ENCODE measurements at regions not wholly inside any gene's neighbourhood (a gene's known extent, or its start where the extent isn't known, plus 50 kb on each side); places are given as distances from the start of the nearest gene placed in this dataset.

DNA sequence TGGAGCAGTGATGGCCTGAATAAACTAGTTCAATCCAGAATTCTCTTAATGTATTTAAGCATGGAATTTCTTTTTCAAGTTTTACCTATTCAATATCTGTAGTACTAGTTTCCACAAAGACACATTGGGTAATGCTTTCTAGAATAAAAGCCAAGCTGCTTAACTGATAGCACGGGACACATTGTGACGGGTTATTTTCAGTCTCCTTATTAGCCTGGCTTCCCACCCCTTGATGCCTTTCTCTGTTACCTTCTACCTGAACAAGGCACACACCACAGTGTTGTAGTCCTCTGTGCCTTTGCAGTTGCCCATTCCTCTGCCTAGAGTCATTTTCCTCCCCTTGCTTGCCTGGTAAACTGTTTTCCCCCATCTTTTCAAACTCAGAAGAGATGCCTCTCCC is 139.1 kb downstream of the HDGFL1 start:
- H3K9me3 Mint-ChIP-seq: no peaks in the 10 kb centered on the region
- H3K27ac Mint-ChIP-seq: no peak overlapping the region
- H3K36me3 Mint-ChIP-seq (ENCODE audit: low read depth): no peaks in the 10 kb centered on the region
- TF ChIP-seq, protein P1, sequence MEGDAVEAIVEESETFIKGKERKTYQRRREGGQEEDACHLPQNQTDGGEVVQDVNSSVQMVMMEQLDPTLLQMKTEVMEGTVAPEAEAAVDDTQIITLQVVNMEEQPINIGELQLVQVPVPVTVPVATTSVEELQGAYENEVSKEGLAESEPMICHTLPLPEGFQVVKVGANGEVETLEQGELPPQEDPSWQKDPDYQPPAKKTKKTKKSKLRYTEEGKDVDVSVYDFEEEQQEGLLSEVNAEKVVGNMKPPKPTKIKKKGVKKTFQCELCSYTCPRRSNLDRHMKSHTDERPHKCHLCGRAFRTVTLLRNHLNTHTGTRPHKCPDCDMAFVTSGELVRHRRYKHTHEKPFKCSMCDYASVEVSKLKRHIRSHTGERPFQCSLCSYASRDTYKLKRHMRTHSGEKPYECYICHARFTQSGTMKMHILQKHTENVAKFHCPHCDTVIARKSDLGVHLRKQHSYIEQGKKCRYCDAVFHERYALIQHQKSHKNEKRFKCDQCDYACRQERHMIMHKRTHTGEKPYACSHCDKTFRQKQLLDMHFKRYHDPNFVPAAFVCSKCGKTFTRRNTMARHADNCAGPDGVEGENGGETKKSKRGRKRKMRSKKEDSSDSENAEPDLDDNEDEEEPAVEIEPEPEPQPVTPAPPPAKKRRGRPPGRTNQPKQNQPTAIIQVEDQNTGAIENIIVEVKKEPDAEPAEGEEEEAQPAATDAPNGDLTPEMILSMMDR (IDR thresholded peaks at IDR 0.05): no peak
- DNase-seq: no peak
- H3K4me1 Mint-ChIP-seq: peaks cover 43% of the 10 kb centered on the region
- H3K27me3 Mint-ChIP-seq (ENCODE audit: low read depth, poor library complexity): no peaks in the 10 kb centered on the region
- H3K4me3 Mint-ChIP-seq: no peak overlapping the region

DNA sequence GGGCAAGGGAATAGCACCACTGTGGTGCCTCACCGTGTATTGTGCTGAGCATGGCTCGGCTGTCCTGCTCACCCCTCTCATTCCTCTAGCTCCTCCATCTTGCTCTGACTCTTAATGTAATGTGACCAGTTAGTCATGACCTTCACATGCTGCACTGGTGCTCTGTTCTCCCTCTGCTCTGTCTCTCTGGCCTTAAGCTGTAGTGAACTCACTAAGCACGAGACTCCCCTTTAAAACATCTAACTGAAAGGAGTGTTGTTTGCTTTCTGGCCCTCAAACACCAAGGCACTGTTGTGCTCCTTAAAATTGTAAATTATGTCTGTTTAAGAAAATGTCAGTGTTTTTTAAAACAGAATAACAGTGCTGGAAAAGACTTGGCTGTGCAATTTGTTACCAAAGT is 140.4 kb downstream of the HDGFL1 start:
- H3K9me3 Mint-ChIP-seq: no peaks in the 10 kb centered on the region
- H3K4me1 Mint-ChIP-seq: peaks cover 38% of the 10 kb centered on the region
- no peaks in the 10 kb centered on the region for H3K36me3 Mint-ChIP-seq (ENCODE audit: low read depth)
- TF ChIP-seq, protein P1 (IDR thresholded peaks at IDR 0.05): no peak
- no peak overlapping the region for H3K4me3 Mint-ChIP-seq
- H3K27ac Mint-ChIP-seq: peak overlapping the region; percentile 17
- DNase-seq: no peak
- no peaks in the 10 kb centered on the region for H3K27me3 Mint-ChIP-seq (ENCODE audit: low read depth, poor library complexity)

DNA sequence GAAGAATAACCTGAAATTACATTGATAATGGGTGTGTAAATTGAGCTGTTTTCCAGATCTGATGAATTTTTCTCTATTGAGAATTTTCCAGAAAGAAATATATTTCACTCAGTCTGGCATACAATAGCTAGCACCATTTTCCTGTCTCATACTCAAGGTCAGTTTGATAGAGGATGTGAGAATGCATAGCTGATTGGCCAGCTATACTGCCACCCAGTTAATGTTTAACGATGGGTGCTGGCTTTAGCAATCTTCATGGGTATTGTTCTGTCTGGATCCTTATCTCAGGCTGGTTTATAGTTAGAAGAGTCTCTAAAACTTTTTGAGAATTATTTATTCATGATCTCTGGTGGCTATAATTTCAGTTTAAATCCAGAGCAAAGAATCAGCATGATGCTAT is 147.4 kb downstream of the HDGFL1 start:
- Mint-ChIP-seq H3K36me3 (ENCODE audit: low read depth) (peaks cover 5% of the 10 kb centered on the region), H3K4me3 (no peak overlapping the region), H3K4me1 (peaks cover 28% of the 10 kb centered on the region), H3K27me3 (ENCODE audit: low read depth, poor library complexity) (no peaks in the 10 kb centered on the region), H3K9me3 (peaks cover 6% of the 10 kb centered on the region), H3K27ac (no peak overlapping the region)
- TF ChIP-seq, protein P1 (IDR thresholded peaks at IDR 0.05): no peak
- DNase-seq: no peak

DNA sequence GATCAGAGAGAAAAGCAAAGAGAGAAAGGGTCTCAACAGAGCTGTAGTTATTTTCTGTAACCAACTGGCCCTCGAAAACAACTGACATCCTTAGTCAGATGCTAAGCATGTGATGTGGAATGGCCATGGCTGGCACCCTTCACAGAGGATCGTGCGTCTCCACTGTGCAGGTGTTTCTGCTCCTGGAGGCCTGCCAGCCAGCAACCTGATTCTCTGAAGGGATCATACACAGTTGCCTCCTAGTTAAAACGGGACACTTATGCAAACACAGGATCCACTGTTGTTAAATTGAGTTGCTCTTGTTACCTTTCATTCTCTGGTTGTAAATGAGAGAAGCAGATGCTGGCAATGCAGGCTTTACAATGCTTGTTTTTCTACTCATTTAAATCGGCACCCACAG is 148.5 kb downstream of the HDGFL1 start:
- no peak overlapping the region for H3K4me3 Mint-ChIP-seq
- H3K27me3 Mint-ChIP-seq (ENCODE audit: low read depth, poor library complexity): no peaks in the 10 kb centered on the region
- peaks cover 16% of the 10 kb centered on the region for H3K9me3 Mint-ChIP-seq
- TF ChIP-seq, protein P1 (IDR thresholded peaks at IDR 0.05): no peak
- no peak overlapping the region for H3K27ac Mint-ChIP-seq
- peaks cover 12% of the 10 kb centered on the region for H3K36me3 Mint-ChIP-seq (ENCODE audit: low read depth)
- peaks cover 28% of the 10 kb centered on the region for H3K4me1 Mint-ChIP-seq
- DNase-seq: no peak

DNA sequence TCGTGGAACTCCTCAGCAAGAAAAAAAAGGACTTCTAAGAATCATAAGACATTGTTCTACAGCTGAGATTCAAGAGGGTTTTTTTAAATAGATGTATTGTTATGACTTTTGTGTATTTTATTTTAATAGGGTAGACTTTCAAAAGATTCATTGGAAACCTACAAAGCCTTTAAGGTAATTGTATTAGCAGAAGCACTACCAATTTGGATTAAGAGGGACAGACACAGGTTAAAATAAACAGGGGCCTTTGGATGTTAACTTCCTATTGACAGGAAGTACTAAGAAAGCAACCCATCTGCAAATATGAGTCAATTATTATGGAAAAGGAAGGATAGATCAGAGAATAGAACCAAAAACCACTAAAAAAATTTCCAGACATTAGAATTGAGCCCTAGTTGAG is 153.5 kb downstream of the HDGFL1 start:
- TF ChIP-seq, protein P1 (IDR thresholded peaks at IDR 0.05): no peak
- Mint-ChIP-seq H3K9me3 (peaks cover 36% of the 10 kb centered on the region), H3K36me3 (ENCODE audit: low read depth) (peaks cover 23% of the 10 kb centered on the region), H3K27me3 (ENCODE audit: low read depth, poor library complexity) (peaks cover 5% of the 10 kb centered on the region), H3K27ac (no peak overlapping the region), H3K4me3 (no peak overlapping the region), H3K4me1 (peaks cover 21% of the 10 kb centered on the region)
- no peak for DNase-seq

DNA sequence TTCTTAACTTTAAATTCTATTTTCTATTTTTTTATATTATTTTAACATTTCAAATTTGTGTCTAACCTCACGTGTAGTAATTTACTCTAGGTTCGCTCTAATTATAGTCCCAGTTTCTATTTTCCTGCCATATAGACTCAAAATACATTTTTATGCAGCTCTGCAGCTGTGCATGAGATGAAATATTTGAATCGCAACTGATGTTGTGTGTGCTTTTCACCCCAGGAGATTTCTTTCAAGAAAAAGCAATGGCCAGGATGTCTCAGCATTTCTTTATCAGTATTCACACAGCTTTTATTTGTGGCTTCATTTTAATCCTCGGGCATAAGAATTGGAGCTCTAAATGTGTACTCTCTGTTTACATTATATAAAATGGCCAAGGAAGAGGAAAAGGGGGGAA is 157.6 kb downstream of the HDGFL1 start:
- Mint-ChIP-seq H3K27ac (no peak overlapping the region), H3K4me1 (peaks cover 8% of the 10 kb centered on the region), H3K9me3 (peaks cover 29% of the 10 kb centered on the region), H3K4me3 (no peak overlapping the region), H3K27me3 (ENCODE audit: low read depth, poor library complexity) (peaks cover 5% of the 10 kb centered on the region), H3K36me3 (ENCODE audit: low read depth) (peaks cover 15% of the 10 kb centered on the region)
- TF ChIP-seq, protein P1 (IDR thresholded peaks at IDR 0.05): no peak
- no peak for DNase-seq

All from nephron progenitor cell (in vitro differentiated cells).